ENCODE measurements at regions not wholly inside any gene's neighbourhood (a gene's known extent, or its start where the extent isn't known, plus 50 kb on each side); places are given as distances from the start of the nearest gene placed in this dataset.

- H3K27ac Mint-ChIP-seq (ENCODE audit: unreplicated experiment): peak overlapping the region; percentile 43
- peaks cover 17% of the 10 kb centered on the region for H3K27me3 Mint-ChIP-seq (ENCODE audit: unreplicated experiment)
- no peak for DNase-seq (ENCODE audit: extremely low spot score, unreplicated experiment)
These were observed 124.2 kb upstream of the ZNF516 start for GRCh38 chr18:76619261-76619620.

GRCh38 chr18:76618721-76619120 is 123.7 kb upstream of the ZNF516 start:
- peaks cover 26% of the 10 kb centered on the region for H3K4me1 Mint-ChIP-seq (ENCODE audit: unreplicated experiment)
- peak overlapping the region; percentile 43 for H3K27ac Mint-ChIP-seq (ENCODE audit: unreplicated experiment)
- TF ChIP-seq, protein P1, sequence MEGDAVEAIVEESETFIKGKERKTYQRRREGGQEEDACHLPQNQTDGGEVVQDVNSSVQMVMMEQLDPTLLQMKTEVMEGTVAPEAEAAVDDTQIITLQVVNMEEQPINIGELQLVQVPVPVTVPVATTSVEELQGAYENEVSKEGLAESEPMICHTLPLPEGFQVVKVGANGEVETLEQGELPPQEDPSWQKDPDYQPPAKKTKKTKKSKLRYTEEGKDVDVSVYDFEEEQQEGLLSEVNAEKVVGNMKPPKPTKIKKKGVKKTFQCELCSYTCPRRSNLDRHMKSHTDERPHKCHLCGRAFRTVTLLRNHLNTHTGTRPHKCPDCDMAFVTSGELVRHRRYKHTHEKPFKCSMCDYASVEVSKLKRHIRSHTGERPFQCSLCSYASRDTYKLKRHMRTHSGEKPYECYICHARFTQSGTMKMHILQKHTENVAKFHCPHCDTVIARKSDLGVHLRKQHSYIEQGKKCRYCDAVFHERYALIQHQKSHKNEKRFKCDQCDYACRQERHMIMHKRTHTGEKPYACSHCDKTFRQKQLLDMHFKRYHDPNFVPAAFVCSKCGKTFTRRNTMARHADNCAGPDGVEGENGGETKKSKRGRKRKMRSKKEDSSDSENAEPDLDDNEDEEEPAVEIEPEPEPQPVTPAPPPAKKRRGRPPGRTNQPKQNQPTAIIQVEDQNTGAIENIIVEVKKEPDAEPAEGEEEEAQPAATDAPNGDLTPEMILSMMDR (IDR thresholded peaks at IDR 0.05): no peak
- H3K4me3 Mint-ChIP-seq (ENCODE audit: unreplicated experiment): no peak overlapping the region
- DNase-seq (ENCODE audit: extremely low spot score, unreplicated experiment): no peak
- H3K27me3 Mint-ChIP-seq (ENCODE audit: unreplicated experiment): peaks cover 14% of the 10 kb centered on the region
- no peaks in the 10 kb centered on the region for H3K9me3 Mint-ChIP-seq (ENCODE audit: unreplicated experiment)
- H3K36me3 Mint-ChIP-seq (ENCODE audit: unreplicated experiment): no peaks in the 10 kb centered on the region

More at GRCh38 chr18:76619261-76619620, 124.2 kb upstream of the ZNF516 start:
- peaks cover 26% of the 10 kb centered on the region for H3K4me1 Mint-ChIP-seq (ENCODE audit: unreplicated experiment)
- TF ChIP-seq, protein P1 (IDR thresholded peaks at IDR 0.05): no peak
- no peaks in the 10 kb centered on the region for H3K9me3 Mint-ChIP-seq (ENCODE audit: unreplicated experiment)
- H3K4me3 Mint-ChIP-seq (ENCODE audit: unreplicated experiment): peak overlapping the region; percentile 61
- no peaks in the 10 kb centered on the region for H3K36me3 Mint-ChIP-seq (ENCODE audit: unreplicated experiment)

DNA sequence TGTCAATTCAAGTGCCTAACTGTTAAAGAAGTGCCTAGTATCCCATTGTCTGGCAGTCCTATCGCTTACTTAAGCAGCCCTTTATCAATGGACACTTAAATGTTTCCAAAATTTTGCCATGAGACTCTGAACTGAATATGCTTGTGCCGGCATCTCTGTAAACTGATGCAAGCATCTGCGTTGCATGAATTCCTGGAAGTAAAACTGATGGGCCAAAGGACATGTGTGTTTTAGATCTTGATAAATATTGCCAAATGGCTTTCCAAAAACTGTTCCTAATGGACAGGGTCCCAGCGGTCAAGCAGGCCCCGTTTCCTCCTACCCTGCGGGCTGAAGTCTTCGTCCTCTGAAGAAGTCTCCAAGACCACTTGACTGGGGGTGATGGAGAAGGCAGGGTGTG is 121.3 kb upstream of the ZNF516 start:
- peaks cover 17% of the 10 kb centered on the region for H3K4me1 Mint-ChIP-seq (ENCODE audit: unreplicated experiment)
- DNase-seq (ENCODE audit: extremely low spot score, unreplicated experiment): no peak
- no peak overlapping the region for H3K4me3 Mint-ChIP-seq (ENCODE audit: unreplicated experiment)
- TF ChIP-seq, protein P1 (IDR thresholded peaks at IDR 0.05): no peak
- no peaks in the 10 kb centered on the region for H3K9me3 Mint-ChIP-seq (ENCODE audit: unreplicated experiment)
- H3K27ac Mint-ChIP-seq (ENCODE audit: unreplicated experiment): no peak overlapping the region
- peaks cover 4% of the 10 kb centered on the region for H3K27me3 Mint-ChIP-seq (ENCODE audit: unreplicated experiment)
- H3K36me3 Mint-ChIP-seq (ENCODE audit: unreplicated experiment): no peaks in the 10 kb centered on the region

GRCh38 chr18:76615065-76615733 is 120.2 kb upstream of the ZNF516 start:
- no peak overlapping the region for H3K27ac Mint-ChIP-seq (ENCODE audit: unreplicated experiment)

GRCh38 chr18:76613755-76614120 is 118.7 kb upstream of the ZNF516 start:
- no peaks in the 10 kb centered on the region for H3K36me3 Mint-ChIP-seq (ENCODE audit: unreplicated experiment)
- peaks cover 4% of the 10 kb centered on the region for H3K27me3 Mint-ChIP-seq (ENCODE audit: unreplicated experiment)
- H3K4me3 Mint-ChIP-seq (ENCODE audit: unreplicated experiment): no peak overlapping the region
- TF ChIP-seq, protein P1 (IDR thresholded peaks at IDR 0.05): no peak
- no peaks in the 10 kb centered on the region for H3K4me1 Mint-ChIP-seq (ENCODE audit: unreplicated experiment)
- DNase-seq (ENCODE audit: extremely low spot score, unreplicated experiment): no peak
- no peaks in the 10 kb centered on the region for H3K9me3 Mint-ChIP-seq (ENCODE audit: unreplicated experiment)
- H3K27ac Mint-ChIP-seq (ENCODE audit: unreplicated experiment): no peak overlapping the region

More at GRCh38 chr18:76615065-76615733, 120.2 kb upstream of the ZNF516 start:
- TF ChIP-seq, protein P1 (IDR thresholded peaks at IDR 0.05): no peak
- Mint-ChIP-seq H3K4me3 (ENCODE audit: unreplicated experiment) (no peak overlapping the region), H3K27me3 (ENCODE audit: unreplicated experiment) (peaks cover 4% of the 10 kb centered on the region), H3K4me1 (ENCODE audit: unreplicated experiment) (peaks cover 8% of the 10 kb centered on the region), H3K36me3 (ENCODE audit: unreplicated experiment) (no peaks in the 10 kb centered on the region), H3K9me3 (ENCODE audit: unreplicated experiment) (no peaks in the 10 kb centered on the region)
- DNase-seq (ENCODE audit: extremely low spot score, unreplicated experiment): no peak

Measured in osteocyte (in vitro differentiated cells).